GM12892 (cell line): ENCODE measurements at regions not wholly inside any gene's neighbourhood (a gene's known extent, or its start where the extent isn't known, plus 50 kb on each side); places are given as distances from the start of the nearest gene placed in this dataset.

Source experiments
- DNase-seq: peaks from one replicate; pipeline ENCODE4 v3.0.0; 2011; ENCODE audit not compliant: insufficient read length
- FAIRE-seq: peaks from 2 replicates; lab custom pipeline; 2011; peaks lifted over from hg19 to GRCh38; lab: Jason Lieb, UNC
- POLR2A ChIP-seq: IDR thresholded peaks from 2 replicates; pipeline ENCODE4 v1.6.1; 2011; ENCODE audit warnings: low read depth, low read length, control low read depth
- POLR2AphosphoS5 ChIP-seq: IDR thresholded peaks from 2 replicates; pipeline ENCODE4 v1.6.1; 2011; ENCODE audit warnings: low read depth, low read length, control low read depth
- TAF1 ChIP-seq: IDR thresholded peaks from 2 replicates; pipeline ENCODE4 v1.6.1; 2011; ENCODE audit warnings: low read depth, mild to moderate bottlenecking, control low read depth, low read length, borderline replicate concordance

- FAIRE-seq (no peak), DNase-seq (no peak)
- TF ChIP-seq POLR2A (no peak), POLR2AphosphoS5 (no peak)
Measured at GRCh38 chr5:105945203-105945972, 1725.3 kb downstream of the EFNA5 start.

- FAIRE-seq = no peak
- no peak for TF ChIP-seq TAF1
- DNase-seq = no peak
Measured at GRCh38 chr5:105940181-105940580, 1730.6 kb downstream of the EFNA5 start.

GRCh38 chr5:105934171-105934570, 1736.6 kb downstream of the EFNA5 start:
- no peak for DNase-seq
- TF ChIP-seq POLR2A (no peak), POLR2AphosphoS5 (no peak), TAF1 (no peak)
- no peak for FAIRE-seq

GRCh38 chr5:105931881-105932421, 1738.8 kb downstream of the EFNA5 start:
- DNase-seq (no peak), FAIRE-seq (no peak)

GRCh38 chr5:105929858-105930257, 1740.9 kb downstream of the EFNA5 start:
- FAIRE-seq = no peak
- TF ChIP-seq POLR2A (no peak), TAF1 (no peak)
- no peak for DNase-seq

More at GRCh38 chr5:105931881-105932421, 1738.8 kb downstream of the EFNA5 start:
- TF ChIP-seq TAF1 = no peak

GRCh38 chr5:105924366-105924765, 1746.4 kb downstream of the EFNA5 start:
- no peak for DNase-seq
- TF ChIP-seq TAF1 = no peak
- no peak for TF ChIP-seq POLR2AphosphoS5
- no peak for TF ChIP-seq POLR2A
- no peak for FAIRE-seq

GRCh38 chr5:105922574-105922973, 1748.2 kb downstream of the EFNA5 start:
- no peak for TF ChIP-seq POLR2AphosphoS5
- no peak for DNase-seq
- no peak for FAIRE-seq

GRCh38 chr5:105922080-105922479, 1748.7 kb downstream of the EFNA5 start:
- TF ChIP-seq POLR2A = no peak
- no peak for TF ChIP-seq POLR2AphosphoS5
- no peak for TF ChIP-seq TAF1
- DNase-seq (no peak), FAIRE-seq (no peak)

GRCh38 chr5:105917189-105917588, 1753.5 kb downstream of the EFNA5 start:
- DNase-seq = no peak
- no peak for FAIRE-seq
- TF ChIP-seq POLR2AphosphoS5 (no peak), TAF1 (no peak), POLR2A (no peak)

GRCh38 chr5:105907016-105907415, 1763.7 kb downstream of the EFNA5 start:
- TF ChIP-seq POLR2AphosphoS5 = no peak
- no peak for TF ChIP-seq POLR2A
- no peak for TF ChIP-seq TAF1
- FAIRE-seq (no peak), DNase-seq (no peak)

GRCh38 chr5:105905392-105905791, 1765.3 kb downstream of the EFNA5 start:
- DNase-seq = no peak
- no peak for TF ChIP-seq POLR2A
- TF ChIP-seq POLR2AphosphoS5 = no peak
- TF ChIP-seq TAF1 = no peak
- FAIRE-seq = no peak

GRCh38 chr5:105903069-105903468, 1767.7 kb downstream of the EFNA5 start:
- DNase-seq = no peak
- no peak for FAIRE-seq
- TF ChIP-seq TAF1 (no peak), POLR2AphosphoS5 (no peak), POLR2A (no peak)
